ENCODE measurements at regions not wholly inside any gene's neighbourhood (a gene's known extent, or its start where the extent isn't known, plus 50 kb on each side); places are given as distances from the start of the nearest gene placed in this dataset.

GRCh38 chr9:80649496-80649895, 1039.9 kb downstream of the TLE1 start:
- TF ChIP-seq EZH2 (IDR thresholded peaks at IDR 0.05; ENCODE audit: borderline replicate concordance, low read length) (no peak), CTCF (conservative IDR thresholded peaks at IDR 0.05 in 1 of 2, IDR thresholded peaks at IDR 0.05 in 1 of 2; ENCODE audit: extremely low read depth in 1 of 2, insufficient read depth in 1 of 2, low read depth in 1 of 2, low read length in 2 of 2) (no peak)

Measured in mammary epithelial cell (primary cell).